Kidney epithelial cell (primary cell): ENCODE measurements at regions not wholly inside any gene's neighbourhood (a gene's known extent, or its start where the extent isn't known, plus 50 kb on each side); places are given as distances from the start of the nearest gene placed in this dataset.

Source experiments
- DNase-seq: peaks from one replicate; pipeline ENCODE4 v3.0.0-alpha.2; 2010; ENCODE audit warnings: low read depth
- H3K27me3 ChIP-seq: 2 replicates; pipeline ENCODE4 v1.6.0; 2011; ENCODE audit warnings: low read length; ENCODE audit not compliant: control insufficient read depth, insufficient read depth
- H3K36me3 ChIP-seq: 2 replicates; pipeline ENCODE4 v1.5.1; 2011; ENCODE audit warnings: low read length; ENCODE audit not compliant: control insufficient read depth, insufficient read depth
- H3K4me3 ChIP-seq: 2 replicates; pipeline ENCODE4 v1.5.1; 2011; ENCODE audit warnings: low read depth, mild to moderate bottlenecking, control low read depth, low read length
- TF ChIP-seq, protein P1 (sequence below): IDR thresholded peaks from 2 replicates; pipeline ENCODE4 v1.5.1; 2011; ENCODE audit warnings: mild to moderate bottlenecking, moderate library complexity, low read length, control low read depth, inconsistent platforms; ENCODE audit not compliant: insufficient read depth, poor library complexity, severe bottlenecking

DNA sequence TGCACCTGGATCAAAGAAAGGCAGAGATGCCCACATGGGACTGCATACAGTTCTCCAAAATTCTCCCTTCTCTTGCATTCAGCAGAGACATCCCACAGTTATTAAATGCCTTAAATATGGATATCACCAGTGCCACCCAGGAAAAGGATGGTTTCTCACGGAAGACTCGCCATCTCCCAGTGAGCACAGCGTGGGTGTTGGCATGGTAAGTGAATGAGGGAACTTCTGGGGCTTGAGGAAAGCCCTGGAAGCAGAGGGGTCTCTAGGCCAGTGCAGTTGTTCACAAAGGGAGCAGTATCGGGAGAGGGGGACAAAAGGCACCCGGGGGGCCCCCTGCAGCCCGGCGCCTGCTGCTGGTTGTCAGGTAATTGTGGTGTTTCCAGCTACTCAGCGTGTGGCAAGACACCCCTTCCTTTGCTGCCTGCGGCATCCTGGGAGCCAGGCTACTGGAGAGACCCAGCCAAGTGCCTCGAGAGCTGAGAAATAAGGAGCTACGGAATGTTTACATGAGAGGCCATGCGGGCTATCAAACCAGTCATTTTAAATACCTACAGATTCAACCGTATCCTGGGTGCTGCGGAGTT, 125.4 kb downstream of the PXDC1 start:
- no peak overlapping the region for H3K4me3 ChIP-seq
- TF ChIP-seq, protein P1, sequence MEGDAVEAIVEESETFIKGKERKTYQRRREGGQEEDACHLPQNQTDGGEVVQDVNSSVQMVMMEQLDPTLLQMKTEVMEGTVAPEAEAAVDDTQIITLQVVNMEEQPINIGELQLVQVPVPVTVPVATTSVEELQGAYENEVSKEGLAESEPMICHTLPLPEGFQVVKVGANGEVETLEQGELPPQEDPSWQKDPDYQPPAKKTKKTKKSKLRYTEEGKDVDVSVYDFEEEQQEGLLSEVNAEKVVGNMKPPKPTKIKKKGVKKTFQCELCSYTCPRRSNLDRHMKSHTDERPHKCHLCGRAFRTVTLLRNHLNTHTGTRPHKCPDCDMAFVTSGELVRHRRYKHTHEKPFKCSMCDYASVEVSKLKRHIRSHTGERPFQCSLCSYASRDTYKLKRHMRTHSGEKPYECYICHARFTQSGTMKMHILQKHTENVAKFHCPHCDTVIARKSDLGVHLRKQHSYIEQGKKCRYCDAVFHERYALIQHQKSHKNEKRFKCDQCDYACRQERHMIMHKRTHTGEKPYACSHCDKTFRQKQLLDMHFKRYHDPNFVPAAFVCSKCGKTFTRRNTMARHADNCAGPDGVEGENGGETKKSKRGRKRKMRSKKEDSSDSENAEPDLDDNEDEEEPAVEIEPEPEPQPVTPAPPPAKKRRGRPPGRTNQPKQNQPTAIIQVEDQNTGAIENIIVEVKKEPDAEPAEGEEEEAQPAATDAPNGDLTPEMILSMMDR: no peak
- H3K36me3 ChIP-seq: no peaks in the 10 kb centered on the region
- H3K27me3 ChIP-seq: peaks cover 31% of the 10 kb centered on the region
- no peak for DNase-seq

DNA sequence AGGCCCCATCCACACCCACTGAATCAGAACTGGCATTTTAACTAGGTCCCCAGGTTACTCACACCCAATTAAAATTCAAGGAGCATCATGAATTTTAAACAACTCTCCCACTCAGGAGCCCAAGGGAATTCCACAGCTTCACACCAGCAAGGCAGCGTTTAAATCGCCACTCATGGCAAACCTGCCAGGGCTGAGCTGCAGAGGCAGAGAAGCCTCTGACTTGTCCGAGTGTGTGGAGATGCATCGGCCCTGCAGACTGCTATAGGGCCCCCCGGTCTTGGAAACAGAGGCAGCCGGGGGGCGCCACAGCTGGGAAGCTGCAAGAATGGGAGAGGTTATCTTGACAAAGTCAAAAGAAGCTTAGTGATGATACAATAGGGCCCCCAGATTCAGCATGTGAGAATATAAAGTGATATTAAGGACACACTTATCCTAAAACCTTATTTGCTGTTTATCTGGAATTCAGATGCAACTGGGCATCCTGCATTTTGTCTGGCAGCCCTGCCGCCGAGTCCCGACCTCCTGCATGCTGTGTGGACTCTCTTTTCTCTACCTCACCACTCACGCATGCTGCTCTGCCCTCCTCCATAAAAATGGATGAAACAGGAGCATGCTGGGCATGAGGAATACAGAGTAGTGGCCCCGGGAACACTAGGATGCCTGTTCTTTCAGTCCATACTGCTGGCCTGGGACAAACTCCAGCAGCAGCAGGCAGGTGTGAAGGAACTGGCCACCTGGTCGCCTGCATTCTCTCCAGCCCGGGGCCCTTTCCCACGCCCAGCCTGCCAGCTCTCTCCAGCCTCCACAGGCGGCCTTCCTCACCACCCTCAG, 126.1 kb downstream of the PXDC1 start:
- DNase-seq: no peak
- peaks cover 33% of the 10 kb centered on the region for H3K27me3 ChIP-seq
- TF ChIP-seq, protein P1: no peak

DNA sequence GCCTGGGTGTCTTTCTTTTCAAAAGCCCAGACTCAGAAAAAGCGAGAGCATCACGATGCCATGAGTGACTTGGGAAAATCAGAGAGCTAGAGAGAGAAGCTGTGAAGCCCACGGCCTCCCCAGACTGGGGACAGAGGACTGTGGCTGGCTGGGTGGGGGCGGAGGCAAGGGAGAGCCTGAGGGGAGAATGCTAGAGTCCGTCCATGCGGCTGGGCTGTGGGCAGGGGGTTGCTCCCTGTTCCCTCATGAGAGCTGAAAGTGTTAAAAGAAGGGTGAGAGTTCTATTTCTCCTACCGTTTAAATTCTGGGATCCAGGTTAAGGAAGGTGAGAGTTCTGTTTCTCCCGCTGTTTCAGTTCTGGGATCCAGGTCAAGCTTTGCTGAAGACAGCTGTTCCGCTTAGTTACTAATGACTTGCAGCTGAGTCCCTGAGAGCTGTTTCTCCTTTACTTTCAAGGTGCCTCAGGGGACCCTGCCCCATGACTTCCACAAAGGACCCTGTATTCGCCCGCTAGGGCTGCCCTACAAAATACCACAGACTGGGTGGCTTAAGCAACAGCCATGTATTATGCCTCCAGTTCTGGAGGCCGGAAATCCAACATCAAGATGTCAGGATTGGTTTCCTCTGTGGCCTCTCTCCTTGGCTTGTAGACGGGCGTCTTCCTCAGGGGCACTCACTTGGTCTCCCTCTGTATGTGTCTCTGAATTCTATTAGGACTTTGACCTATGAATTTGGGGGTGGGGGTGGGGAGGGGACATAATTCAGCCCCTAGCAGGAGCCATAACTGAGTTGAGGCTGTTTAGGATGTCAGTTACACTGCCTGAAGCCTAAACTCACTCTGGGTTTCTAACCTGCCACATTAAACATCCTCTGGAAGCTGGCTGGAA, 127.0 kb downstream of the PXDC1 start:
- Histone ChIP-seq H3K27me3 (peaks cover 33% of the 10 kb centered on the region), H3K36me3 (no peaks in the 10 kb centered on the region), H3K4me3 (no peak overlapping the region)
- no peak for DNase-seq
- TF ChIP-seq, protein P1: no peak

More for the DNA sequence above, 126.1 kb downstream of the PXDC1 start:
- no peaks in the 10 kb centered on the region for H3K36me3 ChIP-seq
- no peak overlapping the region for H3K4me3 ChIP-seq

DNA sequence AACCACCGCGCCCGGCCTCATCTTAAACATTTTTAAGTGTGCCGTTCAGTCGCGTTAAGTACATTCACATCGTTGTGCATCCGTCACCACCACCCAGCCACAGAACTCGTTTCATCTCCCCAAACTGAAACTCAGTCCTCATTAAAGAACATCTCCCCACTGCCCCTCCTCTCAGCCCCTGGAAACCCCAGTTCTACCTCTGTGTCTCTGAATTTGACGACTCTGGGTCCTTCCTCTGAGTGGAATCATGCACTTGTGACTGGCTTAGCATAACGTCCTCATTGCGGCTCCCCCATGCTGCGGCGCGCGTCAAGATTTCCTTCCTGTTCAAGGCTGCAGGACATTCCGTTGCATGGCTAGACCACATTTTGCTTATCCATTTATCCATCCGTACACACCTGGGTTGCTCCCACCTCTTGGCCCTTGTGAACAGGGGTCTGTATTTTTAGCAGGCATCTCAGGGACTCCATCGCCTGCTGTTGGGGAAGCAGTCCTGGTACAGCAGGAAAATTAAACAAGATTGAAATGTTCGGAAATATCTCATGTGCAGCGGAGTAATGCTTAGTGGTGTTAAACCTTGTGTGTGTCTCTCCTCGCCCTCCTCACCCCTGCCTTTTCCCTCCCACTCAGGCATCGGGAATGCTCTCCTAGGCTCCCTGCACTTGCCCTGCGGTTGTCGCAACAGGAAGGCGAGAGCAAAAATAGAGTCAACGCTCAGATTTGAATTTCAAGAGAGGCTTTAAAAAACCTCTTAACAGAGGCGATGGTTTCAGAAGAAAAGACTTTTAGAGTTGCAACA, 127.9 kb downstream of the PXDC1 start:
- Histone ChIP-seq H3K36me3 (no peaks in the 10 kb centered on the region), H3K4me3 (no peak overlapping the region), H3K27me3 (peaks cover 33% of the 10 kb centered on the region)
- DNase-seq: no peak
- TF ChIP-seq, protein P1: no peak

DNA sequence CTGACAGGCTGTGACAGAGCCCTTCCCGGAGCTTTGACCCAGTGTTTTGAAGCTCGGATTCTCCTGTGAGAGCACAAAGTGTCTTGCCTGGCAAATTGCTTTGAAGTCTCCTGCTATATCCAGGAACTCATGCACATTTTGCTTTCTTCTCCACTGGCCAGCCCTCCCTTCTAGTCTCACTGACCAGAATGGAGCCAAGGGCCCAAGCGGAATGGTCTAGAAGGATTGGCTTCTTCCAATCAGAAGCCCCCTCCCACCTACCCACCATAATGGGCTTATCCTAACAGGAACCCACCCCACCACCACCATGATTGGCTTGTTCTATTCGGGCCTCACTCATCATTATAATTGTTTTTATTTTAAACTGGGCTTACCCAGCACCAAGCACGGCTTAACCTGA, 130.1 kb downstream of the PXDC1 start:
- TF ChIP-seq, protein P1: no peak
- no peaks in the 10 kb centered on the region for H3K36me3 ChIP-seq
- DNase-seq: no peak
- H3K4me3 ChIP-seq: no peak overlapping the region
- H3K27me3 ChIP-seq: peaks cover 32% of the 10 kb centered on the region
